HG03575 (cell line): ENCODE measurements at regions not wholly inside any gene's neighbourhood (a gene's known extent, or its start where the extent isn't known, plus 50 kb on each side); places are given as distances from the start of the nearest gene placed in this dataset.
"Not testable (repeated sequence)": the region's sequence is repeated elsewhere in the genome, so short reads cannot be mapped to it uniquely, and the experiment has no call there.

Experiments
- ATAC-seq: cut with Tn5 transposase; IDR thresholded peaks from one replicate; pipeline ENCODE4 v1.9.1; 2021; ENCODE audit not compliant: unreplicated experiment, insufficient number of reproducible peaks, low FRiP score; ENCODE audit errors: extremely low read depth

DNA sequence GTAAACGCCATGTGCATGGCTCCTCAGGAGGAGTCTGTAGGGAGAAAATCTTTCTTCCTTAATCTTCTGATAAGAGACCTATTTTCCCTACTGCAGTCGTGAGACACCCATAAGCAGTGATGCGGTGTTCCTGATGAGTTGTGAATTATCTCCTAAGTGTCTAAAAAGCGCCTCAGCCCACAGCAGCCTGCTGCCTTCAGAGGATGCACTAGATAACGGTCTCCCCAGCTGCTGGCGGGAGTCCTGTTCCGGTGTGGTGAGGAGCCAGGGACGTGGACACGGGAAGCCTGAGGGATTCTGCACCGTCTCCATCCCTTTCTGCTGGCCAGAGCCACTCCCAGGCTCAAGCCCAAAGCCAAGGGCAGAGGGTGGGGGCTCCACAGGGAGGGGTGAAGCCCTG lies 240.9 kb upstream of the SFSWAP start:
- not testable (repeated sequence) for ATAC-seq

DNA sequence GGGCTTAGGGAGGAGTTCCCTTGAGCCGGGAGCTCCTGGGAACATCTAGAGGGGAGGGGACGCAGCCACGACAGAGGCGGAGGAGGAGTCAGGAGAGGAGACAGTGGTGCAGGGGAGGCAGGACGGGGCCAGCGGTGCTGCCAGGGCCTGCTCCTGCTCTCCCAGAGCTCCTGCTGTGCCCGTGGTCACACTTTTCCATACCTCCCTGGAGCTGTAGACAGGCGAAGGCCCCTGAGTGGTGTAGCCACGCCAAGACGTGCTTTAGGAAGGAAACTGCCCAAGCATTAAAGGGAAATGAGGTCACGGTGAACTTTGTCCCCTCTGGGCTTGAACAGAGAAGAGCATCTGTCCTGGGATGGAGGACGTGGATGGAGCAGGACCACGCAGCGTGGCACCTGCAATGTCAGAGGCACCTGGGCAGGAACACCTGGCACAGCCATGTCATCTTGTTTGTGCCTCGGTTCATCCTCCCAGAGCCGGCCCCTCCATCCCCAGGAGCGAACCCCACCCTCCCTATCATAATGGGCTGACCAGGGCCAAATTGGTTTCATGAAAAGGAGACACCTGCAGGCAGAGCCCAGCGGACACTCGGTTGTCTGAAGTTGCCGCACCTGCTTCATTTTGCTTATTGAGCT lies 239.5 kb upstream of the SFSWAP start:
- no peak for ATAC-seq

- no peak for ATAC-seq
Measured at GRCh38 chr12:131471946-131472732, 238.8 kb upstream of the SFSWAP start.

GRCh38 chr12:131473261-131473660 lies 237.6 kb upstream of the SFSWAP start:
- ATAC-seq: no peak

- ATAC-seq: no peak
Measured at GRCh38 chr12:131473741-131474709, 236.9 kb upstream of the SFSWAP start.

GRCh38 chr12:131475012-131475411 lies 235.9 kb upstream of the SFSWAP start:
- not testable (repeated sequence) for ATAC-seq

DNA sequence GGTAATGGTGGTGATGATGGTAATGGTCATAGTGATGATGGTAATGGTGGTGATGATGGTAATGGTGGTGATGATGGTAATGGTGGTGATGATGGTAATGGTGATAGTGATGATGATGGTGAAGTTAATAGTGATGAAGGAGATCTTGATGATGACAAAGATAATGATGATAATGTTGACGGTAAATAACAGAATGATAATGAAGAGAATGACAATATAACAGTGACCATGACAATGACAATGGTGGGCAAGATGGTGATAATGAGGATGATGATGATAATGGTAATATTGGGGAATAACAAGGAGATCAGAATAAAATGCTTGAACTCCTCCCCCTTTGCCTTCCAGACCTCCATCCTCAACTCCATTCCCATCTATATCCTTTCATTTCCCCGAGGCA lies 233.3 kb upstream of the SFSWAP start:
- no peak for ATAC-seq

GRCh38 chr12:131478468-131478867 lies 232.4 kb upstream of the SFSWAP start:
- no peak for ATAC-seq

GRCh38 chr12:131482199-131482598 lies 228.7 kb upstream of the SFSWAP start:
- no peak for ATAC-seq

DNA sequence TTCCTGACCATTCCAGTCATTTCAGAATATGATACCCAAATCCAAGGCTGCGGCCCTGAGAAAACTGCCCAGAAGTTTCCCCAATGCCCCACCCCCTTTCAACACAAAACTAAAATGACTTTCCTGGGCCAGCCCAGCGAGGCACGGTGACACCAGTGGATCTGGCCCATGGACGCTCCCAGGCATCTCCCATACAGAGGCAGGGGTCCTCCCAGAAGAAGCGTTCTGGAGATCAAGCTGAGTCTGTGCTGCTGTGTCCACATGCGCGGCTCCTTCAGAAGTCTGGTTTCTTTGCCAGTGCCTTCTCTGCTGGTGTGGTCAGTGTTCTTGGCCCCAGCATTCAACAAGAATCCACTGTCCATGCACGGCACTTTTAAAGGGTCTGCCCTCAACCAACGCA lies 228.2 kb upstream of the SFSWAP start:
- ATAC-seq: no peak

GRCh38 chr12:131486451-131487230 lies 224.2 kb upstream of the SFSWAP start:
- no peak for ATAC-seq

DNA sequence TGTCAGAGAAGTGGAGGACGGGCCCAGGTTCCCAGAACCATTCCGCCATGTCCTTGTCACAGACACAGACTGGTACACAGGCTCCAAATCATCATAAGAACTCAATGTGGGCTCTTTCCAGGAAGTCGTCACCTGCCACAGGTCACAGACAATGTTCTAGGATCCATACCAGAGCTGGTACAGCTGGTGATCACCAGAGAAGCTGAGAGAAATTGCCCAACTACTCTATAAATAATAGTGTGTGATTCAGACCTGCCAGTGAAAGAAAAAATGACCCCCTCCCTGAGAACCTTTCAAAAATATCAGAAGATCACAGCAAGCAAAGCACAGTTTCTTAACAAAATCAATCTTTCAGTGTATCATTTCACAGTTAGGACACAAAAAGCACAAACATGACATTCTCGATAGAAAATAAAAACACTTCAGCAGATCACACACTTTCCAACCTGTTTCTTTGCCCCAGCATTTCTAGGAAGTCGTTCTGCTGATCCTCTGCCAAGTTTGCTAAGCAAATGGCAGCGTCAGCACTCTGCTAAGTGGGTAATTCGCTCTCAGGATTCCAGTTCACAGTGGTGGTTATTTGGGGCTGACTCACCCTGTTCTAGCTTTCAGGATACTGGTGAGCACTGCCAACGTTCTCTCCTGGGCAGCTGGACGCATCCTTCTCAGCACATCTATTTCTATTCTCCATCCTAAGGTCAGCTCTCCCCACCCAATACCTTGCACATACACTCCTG lies 223.3 kb upstream of the SFSWAP start:
- no peak for ATAC-seq

DNA sequence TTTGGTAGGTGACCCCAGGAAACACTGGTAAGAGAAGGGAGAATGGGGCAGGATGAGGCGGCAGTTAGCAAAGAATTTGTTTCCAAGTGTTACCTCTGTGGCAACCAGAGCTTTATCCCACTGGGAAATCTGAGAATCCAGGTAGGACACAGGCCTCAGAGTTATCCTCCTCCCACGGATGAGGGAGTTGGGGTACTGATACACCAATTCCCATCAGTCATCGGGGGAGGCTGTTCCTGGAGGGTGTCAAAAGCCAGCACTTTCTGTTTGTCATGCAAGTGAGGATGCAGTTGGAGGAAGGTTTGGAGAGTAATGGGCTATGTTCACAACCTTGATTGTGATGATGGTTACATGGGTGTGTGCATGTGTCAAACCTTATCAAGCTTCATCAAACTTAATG lies 221.2 kb upstream of the SFSWAP start:
- no peak for ATAC-seq

GRCh38 chr12:131491155-131491554 lies 219.7 kb upstream of the SFSWAP start:
- ATAC-seq: no peak

DNA sequence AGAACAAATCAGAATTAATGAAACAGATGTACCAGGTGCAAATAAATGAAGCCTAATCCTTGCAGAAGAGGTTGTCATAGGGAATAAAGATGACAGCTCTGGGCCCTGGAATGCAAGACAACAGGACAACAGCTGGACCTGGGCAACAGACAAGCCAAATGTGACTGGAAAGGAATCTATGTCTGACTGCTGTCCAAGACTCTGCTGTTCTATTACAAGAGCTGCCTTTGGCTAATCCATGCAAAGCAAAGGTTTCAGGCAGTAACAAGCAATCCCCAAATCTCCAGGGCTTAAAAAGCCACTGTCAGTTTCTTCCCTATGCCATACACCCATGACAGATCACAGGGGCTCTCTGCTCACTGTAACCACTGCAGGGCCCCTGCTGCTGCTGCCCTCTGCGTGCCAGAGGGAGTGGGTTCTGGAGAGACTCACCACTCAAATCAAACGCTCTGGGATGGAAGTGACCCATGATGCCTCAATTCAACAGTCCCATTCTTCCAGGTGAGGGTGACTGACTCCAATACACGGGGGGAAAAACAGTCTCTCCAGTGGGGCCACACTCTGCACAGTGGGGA lies 218.9 kb upstream of the SFSWAP start:
- no peak for ATAC-seq

DNA sequence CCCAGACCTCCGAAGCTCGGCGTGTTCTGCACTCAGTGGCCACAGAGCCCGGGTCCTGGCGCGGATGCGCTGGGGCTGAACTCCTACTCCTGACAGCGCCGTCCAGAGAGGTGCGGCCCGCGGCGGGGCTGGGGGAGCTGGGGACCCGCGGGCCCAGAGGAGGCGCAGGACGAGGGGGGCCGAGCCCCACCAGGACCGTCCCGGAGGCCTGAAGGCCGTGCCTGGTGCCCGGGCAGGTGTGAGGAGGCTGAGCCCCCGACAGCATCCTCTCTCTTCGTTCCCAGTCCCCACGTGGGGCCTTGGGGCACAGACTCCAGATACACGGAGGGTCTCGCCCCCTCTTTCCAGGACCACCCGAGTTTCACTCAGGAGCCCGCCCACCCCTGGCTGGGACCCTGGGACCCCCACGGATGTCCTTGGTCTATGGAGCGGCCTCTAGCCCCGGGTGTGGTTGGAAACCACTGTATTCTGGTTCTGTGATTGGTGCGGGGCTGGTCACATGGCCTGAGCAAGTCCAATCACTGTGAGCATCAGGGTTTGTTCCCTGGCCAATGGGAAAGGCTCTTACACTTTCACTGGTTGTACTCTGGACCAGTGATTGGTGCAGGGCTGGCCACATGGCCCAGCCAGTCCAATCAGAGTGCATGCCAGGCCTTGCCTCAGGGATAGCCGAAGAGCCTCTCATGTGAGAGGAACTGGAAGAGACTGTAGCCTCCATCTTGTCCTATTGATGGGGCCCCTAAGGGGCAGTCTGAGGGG lies 217.6 kb upstream of the SFSWAP start:
- no peak for ATAC-seq

DNA sequence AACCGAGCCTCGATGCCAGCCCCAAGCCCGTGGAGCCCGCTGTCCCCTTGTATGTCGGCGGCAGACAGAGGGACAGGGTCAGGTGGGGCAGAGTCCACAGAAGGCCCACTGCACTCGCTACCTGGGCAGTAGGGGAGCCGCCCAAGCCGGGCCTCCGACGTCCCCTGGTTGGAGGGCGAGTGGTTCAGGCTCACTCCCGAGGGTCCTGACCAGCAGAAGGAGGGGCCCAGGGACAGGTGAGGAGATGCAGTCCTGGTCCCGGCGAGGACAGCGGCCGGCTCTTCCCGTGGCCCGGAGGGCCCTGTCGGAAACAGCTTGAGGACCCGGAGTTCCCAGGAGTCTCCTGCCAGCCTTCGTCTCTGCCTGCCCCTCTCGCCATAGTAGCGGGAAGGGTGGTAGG lies 216.7 kb upstream of the SFSWAP start:
- no peak for ATAC-seq
